ENCODE measurements at regions not wholly inside any gene's neighbourhood (a gene's known extent, or its start where the extent isn't known, plus 50 kb on each side); places are given as distances from the start of the nearest gene placed in this dataset.

GRCh38 chr5:96288166-96288844, 144.7 kb downstream of the PCSK1 start:
- CTCF ChIA-PET, result no interaction called here

GRCh38 chr5:96287136-96287535, 145.9 kb downstream of the PCSK1 start:
- H3K36me3 ChIP-seq (ENCODE audit: control insufficient read depth in 1 of 2, insufficient read depth in 2 of 2, low read length in 2 of 2), result no peaks in the 10 kb centered on the region
- no peaks in the 10 kb centered on the region for H3K9me2 ChIP-seq (ENCODE audit: insufficient read depth)
- no peaks in the 10 kb centered on the region for H3K27me3 ChIP-seq (ENCODE audit: insufficient read depth, low read length)
- intact Hi-C loops (cut with micrococcal nuclease), result no loop called here
- H3K79me2 ChIP-seq (ENCODE audit: insufficient read depth, low read length), result no peaks in the 10 kb centered on the region
- no TSS peak for BruUV-seq (replicated peaks)
- no peak overlapping the region for H3K4me2 ChIP-seq (ENCODE audit: low read length)
- TF ChIP-seq, protein P1, sequence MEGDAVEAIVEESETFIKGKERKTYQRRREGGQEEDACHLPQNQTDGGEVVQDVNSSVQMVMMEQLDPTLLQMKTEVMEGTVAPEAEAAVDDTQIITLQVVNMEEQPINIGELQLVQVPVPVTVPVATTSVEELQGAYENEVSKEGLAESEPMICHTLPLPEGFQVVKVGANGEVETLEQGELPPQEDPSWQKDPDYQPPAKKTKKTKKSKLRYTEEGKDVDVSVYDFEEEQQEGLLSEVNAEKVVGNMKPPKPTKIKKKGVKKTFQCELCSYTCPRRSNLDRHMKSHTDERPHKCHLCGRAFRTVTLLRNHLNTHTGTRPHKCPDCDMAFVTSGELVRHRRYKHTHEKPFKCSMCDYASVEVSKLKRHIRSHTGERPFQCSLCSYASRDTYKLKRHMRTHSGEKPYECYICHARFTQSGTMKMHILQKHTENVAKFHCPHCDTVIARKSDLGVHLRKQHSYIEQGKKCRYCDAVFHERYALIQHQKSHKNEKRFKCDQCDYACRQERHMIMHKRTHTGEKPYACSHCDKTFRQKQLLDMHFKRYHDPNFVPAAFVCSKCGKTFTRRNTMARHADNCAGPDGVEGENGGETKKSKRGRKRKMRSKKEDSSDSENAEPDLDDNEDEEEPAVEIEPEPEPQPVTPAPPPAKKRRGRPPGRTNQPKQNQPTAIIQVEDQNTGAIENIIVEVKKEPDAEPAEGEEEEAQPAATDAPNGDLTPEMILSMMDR (IDR thresholded peaks at IDR 0.05 in 2 of 3, conservative IDR thresholded peaks at IDR 0.05 in 1 of 3; ENCODE audit: borderline replicate concordance in 1 of 3, insufficient read depth in 1 of 3, low read depth in 2 of 3, low read length in 2 of 3), result no peak
- TF ChIP-seq JUND (IDR thresholded peaks at IDR 0.05) (no peak), SIN3A (IDR thresholded peaks at IDR 0.05; ENCODE audit: low read depth) (no peak), ELF1 (IDR thresholded peaks at IDR 0.05; ENCODE audit: borderline replicate concordance, low read depth) (no peak), EGR1 (IDR thresholded peaks at IDR 0.05; ENCODE audit: low read depth) (no peak), CBX3 (IDR thresholded peaks at IDR 0.05; ENCODE audit: low read depth) (no peak), EZH2phosphoT487 (IDR thresholded peaks at IDR 0.05; ENCODE audit: borderline replicate concordance) (no peak), ZFX (IDR thresholded peaks at IDR 0.05) (no peak), POLR2A (IDR thresholded peaks at IDR 0.05; ENCODE audit: borderline replicate concordance, extremely low read depth, insufficient read depth, insufficient read length) (no peak), ZNF274 (IDR thresholded peaks at IDR 0.05; ENCODE audit: low read depth, low read length) (no peak), YY1 (IDR thresholded peaks at IDR 0.05; ENCODE audit: extremely low read depth, insufficient replicate concordance, low read depth, low read length) (no peak), FOSL1 (IDR thresholded peaks at IDR 0.05; ENCODE audit: low read depth) (no peak), CEBPB (IDR thresholded peaks at IDR 0.05; ENCODE audit: low read depth) (no peak)
- TF ChIP-seq, protein P2, sequence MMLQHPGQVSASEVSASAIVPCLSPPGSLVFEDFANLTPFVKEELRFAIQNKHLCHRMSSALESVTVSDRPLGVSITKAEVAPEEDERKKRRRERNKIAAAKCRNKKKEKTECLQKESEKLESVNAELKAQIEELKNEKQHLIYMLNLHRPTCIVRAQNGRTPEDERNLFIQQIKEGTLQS (IDR thresholded peaks at IDR 0.05), result no peak
- no peak overlapping the region for H3K9ac ChIP-seq (ENCODE audit: low read length)
- RAD21 ChIA-PET (ENCODE audit: low non-redundant PET in 1 of 2, low total read pairs in 2 of 2, uncharacterized antibody in 2 of 2, unreplicated experiment in 2 of 2), result no interaction called here
- no peak overlapping the region for H3K4me3 ChIP-seq (replicated peaks in 1 of 2; ENCODE audit: low read depth in 1 of 2, low read length in 2 of 2)
- H2AFZ ChIP-seq (ENCODE audit: low read depth, low read length, poor library complexity, severe bottlenecking), result no peak overlapping the region
- H3K27ac ChIP-seq (ENCODE audit: low read depth, low read length), result no peak overlapping the region
- no peak for ATAC-seq
- H4K20me1 ChIP-seq (ENCODE audit: insufficient read depth), result no peaks in the 10 kb centered on the region
- no peak for DNase-seq (ENCODE audit: low read depth, low spot score)
- no peaks in the 10 kb centered on the region for H3K4me1 ChIP-seq (ENCODE audit: control insufficient read depth in 1 of 2, insufficient read depth in 2 of 2, low read length in 2 of 2)
- H3K9me3 ChIP-seq (ENCODE audit: control insufficient read depth in 1 of 2, insufficient read depth in 1 of 2, low read depth in 1 of 2, low read length in 2 of 2), result no peaks in the 10 kb centered on the region
- POLR2A ChIA-PET, result no interaction called here
- CTCF ChIA-PET, result no interaction called here

More at GRCh38 chr5:96288166-96288844, 144.7 kb downstream of the PCSK1 start:
- TF ChIP-seq YY1 (IDR thresholded peaks at IDR 0.05; ENCODE audit: extremely low read depth, insufficient replicate concordance, low read depth, low read length) (no peak), MAX (IDR thresholded peaks at IDR 0.05) (no peak), JUND (IDR thresholded peaks at IDR 0.05) (no peak), ZNF274 (IDR thresholded peaks at IDR 0.05; ENCODE audit: low read depth, low read length) (no peak), EZH2phosphoT487 (IDR thresholded peaks at IDR 0.05; ENCODE audit: borderline replicate concordance) (no peak), CBX3 (IDR thresholded peaks at IDR 0.05; ENCODE audit: low read depth) (no peak)
- H3K4me1 ChIP-seq (ENCODE audit: control insufficient read depth in 1 of 2, insufficient read depth in 2 of 2, low read length in 2 of 2), result no peaks in the 10 kb centered on the region
- BruUV-seq (replicated peaks), result no TSS peak
- ChIA-PET RAD21 (ENCODE audit: low non-redundant PET in 1 of 2, low total read pairs in 2 of 2, uncharacterized antibody in 2 of 2, unreplicated experiment in 2 of 2) (no interaction called here), POLR2A (no interaction called here)
- H3K79me2 ChIP-seq (ENCODE audit: insufficient read depth, low read length), result no peaks in the 10 kb centered on the region
- no peak overlapping the region for H3K4me2 ChIP-seq (ENCODE audit: low read length)
- H2AFZ ChIP-seq (ENCODE audit: low read depth, low read length, poor library complexity, severe bottlenecking), result no peak overlapping the region
- intact Hi-C loops (cut with micrococcal nuclease), result no loop called here
- DNase-seq (ENCODE audit: low read depth, low spot score) (no peak), ATAC-seq (no peak)
- H4K20me1 ChIP-seq (ENCODE audit: insufficient read depth), result no peaks in the 10 kb centered on the region
- H3K27ac ChIP-seq (ENCODE audit: low read depth, low read length), result no peak overlapping the region
- no peak overlapping the region for H3K4me3 ChIP-seq (replicated peaks in 1 of 2; ENCODE audit: low read depth in 1 of 2, low read length in 2 of 2)
- no peaks in the 10 kb centered on the region for H3K27me3 ChIP-seq (ENCODE audit: insufficient read depth, low read length)
- H3K36me3 ChIP-seq (ENCODE audit: control insufficient read depth in 1 of 2, insufficient read depth in 2 of 2, low read length in 2 of 2), result no peaks in the 10 kb centered on the region
- H3K9ac ChIP-seq (ENCODE audit: low read length), result no peak overlapping the region
- H3K9me3 ChIP-seq (ENCODE audit: control insufficient read depth in 1 of 2, insufficient read depth in 1 of 2, low read depth in 1 of 2, low read length in 2 of 2), result no peaks in the 10 kb centered on the region
- no peaks in the 10 kb centered on the region for H3K9me2 ChIP-seq (ENCODE audit: insufficient read depth)

Measured in HCT116 (cell line).